ENCODE measurements at regions not wholly inside any gene's neighbourhood (a gene's known extent, or its start where the extent isn't known, plus 50 kb on each side); places are given as distances from the start of the nearest gene placed in this dataset.

DNA sequence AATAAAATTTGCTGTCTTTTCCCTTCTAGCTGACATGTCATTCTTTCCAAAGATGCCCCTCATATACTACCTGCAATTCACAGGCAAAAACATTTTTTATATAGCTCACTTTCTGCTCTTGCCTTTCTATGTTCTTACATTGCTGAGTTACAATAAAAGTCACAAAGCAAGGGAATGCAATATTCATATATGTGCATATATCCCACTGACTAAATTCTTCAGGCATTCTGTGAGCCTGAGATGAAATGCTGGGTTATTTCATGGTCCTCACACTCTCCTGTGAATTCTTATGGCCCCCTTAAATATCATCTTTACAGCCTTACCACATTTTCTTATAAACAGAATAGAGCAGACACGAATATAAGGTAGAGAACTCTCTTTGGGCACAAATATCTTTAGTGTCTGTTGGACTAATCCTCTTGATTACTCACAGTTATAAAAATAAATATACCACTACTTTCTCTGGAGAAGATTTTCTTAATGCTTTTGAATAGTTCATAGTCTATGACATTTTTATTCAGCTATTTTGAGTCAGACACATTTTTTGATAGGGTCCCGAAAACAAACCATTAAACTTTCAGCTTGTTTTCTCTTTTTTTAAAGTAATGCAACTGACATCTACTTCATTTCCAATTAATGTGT is 84.1 kb upstream of the H2AZ1 start:
- TF ChIP-seq, protein P1, sequence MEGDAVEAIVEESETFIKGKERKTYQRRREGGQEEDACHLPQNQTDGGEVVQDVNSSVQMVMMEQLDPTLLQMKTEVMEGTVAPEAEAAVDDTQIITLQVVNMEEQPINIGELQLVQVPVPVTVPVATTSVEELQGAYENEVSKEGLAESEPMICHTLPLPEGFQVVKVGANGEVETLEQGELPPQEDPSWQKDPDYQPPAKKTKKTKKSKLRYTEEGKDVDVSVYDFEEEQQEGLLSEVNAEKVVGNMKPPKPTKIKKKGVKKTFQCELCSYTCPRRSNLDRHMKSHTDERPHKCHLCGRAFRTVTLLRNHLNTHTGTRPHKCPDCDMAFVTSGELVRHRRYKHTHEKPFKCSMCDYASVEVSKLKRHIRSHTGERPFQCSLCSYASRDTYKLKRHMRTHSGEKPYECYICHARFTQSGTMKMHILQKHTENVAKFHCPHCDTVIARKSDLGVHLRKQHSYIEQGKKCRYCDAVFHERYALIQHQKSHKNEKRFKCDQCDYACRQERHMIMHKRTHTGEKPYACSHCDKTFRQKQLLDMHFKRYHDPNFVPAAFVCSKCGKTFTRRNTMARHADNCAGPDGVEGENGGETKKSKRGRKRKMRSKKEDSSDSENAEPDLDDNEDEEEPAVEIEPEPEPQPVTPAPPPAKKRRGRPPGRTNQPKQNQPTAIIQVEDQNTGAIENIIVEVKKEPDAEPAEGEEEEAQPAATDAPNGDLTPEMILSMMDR (IDR thresholded peaks at IDR 0.05) = no peak
- no peak for TF ChIP-seq POLR2A (IDR thresholded peaks at IDR 0.05)
